Caco-2 (cell line): ENCODE measurements at regions not wholly inside any gene's neighbourhood (a gene's known extent, or its start where the extent isn't known, plus 50 kb on each side); places are given as distances from the start of the nearest gene placed in this dataset.

Experiments used
- BruUV-seq: library from RNA; stranded (reverse); fragments of 400-500 nt; replicated peaks from 2 replicates; lab custom pipeline; 2021; lab: Mats Ljungman, UMichigan
- CTCF ChIA-PET: fragments of 300-600 bp; sonication (Branson Sonifier 250); formaldehyde crosslinking; loops from one replicate; lab custom pipeline; 2022; ENCODE audit warnings: antibody characterized with exemption; lab: Charles Lee
- POLR2A ChIA-PET: fragments of 300-600 bp; sonication (Branson Sonifier 250); formaldehyde crosslinking; loops from one replicate; lab custom pipeline; 2022; ENCODE audit warnings: antibody characterized with exemption; lab: Charles Lee
- DNase-seq, 2 experiments: peaks; one replicate each; pipeline versions ENCODE4 v3.0.0 to v3.0.0-alpha.2; 2020 to 2022
- H3K27me3 ChIP-seq: replicated peaks from 2 replicates; pipeline ENCODE4 v1.6.0; 2011; ENCODE audit warnings: low read length; ENCODE audit not compliant: control insufficient read depth, insufficient read depth
- H3K36me3 ChIP-seq: 2 replicates; pipeline ENCODE4 v1.5.1; 2011; ENCODE audit warnings: low read length; ENCODE audit not compliant: control insufficient read depth, insufficient read depth
- H3K4me1 ChIP-seq: fragments of 250-450 bp; sonication (Bioruptor Pico); 2 replicates; pipeline ENCODE4 v1.5.1; 2020; ENCODE audit warnings: mild to moderate bottlenecking
- H3K4me3 ChIP-seq: 2 replicates; pipeline ENCODE4 v1.5.1; 2011; ENCODE audit warnings: low read depth, mild to moderate bottlenecking, control low read depth, low read length
- H3K9me3 ChIP-seq: fragments of 250-450 bp; sonication (Bioruptor Pico); 2 replicates; pipeline ENCODE4 v1.5.1; 2020; ENCODE audit warnings: mild to moderate bottlenecking, moderate library complexity
- H3K27ac Mint-ChIP-seq: one replicate; pipeline ENCODE4 v1.8.0; 2022; ENCODE audit warnings: mixed read lengths; ENCODE audit not compliant: unreplicated experiment
- H3K27me3 Mint-ChIP-seq: one replicate; pipeline ENCODE4 v1.8.0; 2022; ENCODE audit warnings: mixed read lengths; ENCODE audit not compliant: insufficient read depth, unreplicated experiment
- H3K36me3 Mint-ChIP-seq: one replicate; pipeline ENCODE4 v1.8.0; 2022; ENCODE audit warnings: mild to moderate bottlenecking, mixed read lengths; ENCODE audit not compliant: insufficient read depth, unreplicated experiment
- H3K4me1 Mint-ChIP-seq: one replicate; pipeline ENCODE4 v1.8.0; 2022; ENCODE audit warnings: low read depth, mixed read lengths; ENCODE audit not compliant: unreplicated experiment
- H3K4me3 Mint-ChIP-seq: one replicate; pipeline ENCODE4 v1.8.0; 2022; ENCODE audit warnings: mild to moderate bottlenecking, moderate library complexity, mixed read lengths; ENCODE audit not compliant: unreplicated experiment
- H3K9me3 Mint-ChIP-seq: one replicate; pipeline ENCODE4 v1.8.0; 2022; ENCODE audit warnings: mixed read lengths; ENCODE audit not compliant: unreplicated experiment
- CTCF ChIP-seq, 2 experiments: fragments of 200-600 bp in 1 of 2; IDR thresholded peaks; 1 replicate in 1 of 2; 2 replicates in 1 of 2; pipeline versions ENCODE4 v1.5.1 to v1.8.0; 2011 to 2022; ENCODE audit warnings: antibody characterized with exemption in 1 of 2, control low read depth in 1 of 2, inconsistent platforms in 1 of 2, low read depth in 1 of 2, low read length in 1 of 2, mild to moderate bottlenecking in 1 of 2, moderate library complexity in 1 of 2; ENCODE audit not compliant: insufficient read depth in 1 of 2, severe bottlenecking in 1 of 2, unreplicated experiment in 1 of 2
- intact Hi-C: fragments of 100-400 bp; cut with micrococcal nuclease; formaldehyde crosslinking; loops from one replicate; pipeline ENCODE4 v1.10.0; 2022; ENCODE audit not compliant: unreplicated experiment

DNA sequence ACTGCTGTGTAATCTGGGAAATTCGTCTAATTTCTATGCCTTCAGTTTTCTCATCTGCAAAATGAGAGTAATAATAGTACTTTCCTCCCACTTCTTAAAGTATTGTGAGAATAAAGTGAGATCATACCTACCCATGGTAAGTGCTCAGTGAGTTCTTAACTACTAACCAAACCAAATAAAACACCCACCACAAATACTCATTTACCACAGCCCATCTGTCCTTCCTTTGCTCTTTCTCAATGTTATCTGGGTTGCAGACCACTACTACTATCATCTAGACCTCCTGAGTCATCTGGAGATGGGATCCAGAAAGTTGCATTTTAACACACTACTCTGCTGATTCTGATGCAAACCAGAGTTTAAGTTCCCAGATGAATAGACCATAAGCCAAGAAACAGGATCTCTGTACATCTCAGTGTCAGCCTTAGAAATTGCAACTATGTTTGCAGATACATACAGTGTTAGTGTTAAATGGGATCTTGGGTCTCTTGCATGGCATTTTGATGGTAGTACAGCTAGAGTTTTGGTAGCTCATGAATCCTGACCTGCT is 105.4 kb upstream of the ATP10B start:
- H3K4me1 Mint-ChIP-seq: peaks cover 11% of the 10 kb centered on the region
- no peaks in the 10 kb centered on the region for H3K27me3 Mint-ChIP-seq
- H3K36me3 Mint-ChIP-seq: no peaks in the 10 kb centered on the region
- Histone ChIP-seq H3K27me3 (no peaks in the 10 kb centered on the region), H3K4me3 (no peak overlapping the region), H3K9me3 (no peaks in the 10 kb centered on the region), H3K36me3 (no peaks in the 10 kb centered on the region), H3K4me1 (peaks cover 15% of the 10 kb centered on the region)
- intact Hi-C loops: no loop called here
- no TSS peak for BruUV-seq
- no peaks in the 10 kb centered on the region for H3K9me3 Mint-ChIP-seq
- no peak overlapping the region for H3K27ac Mint-ChIP-seq
- POLR2A ChIA-PET: no interaction called here
- no peak overlapping the region for H3K4me3 Mint-ChIP-seq
- TF ChIP-seq CTCF (IDR thresholded peaks at IDR 0.05; ENCODE audit: insufficient read depth in 1 of 2, low read depth in 1 of 2, low read length in 1 of 2, severe bottlenecking in 1 of 2, unreplicated experiment in 1 of 2): no peak
- no peak for DNase-seq
- CTCF ChIA-PET: no interaction called here

- intact Hi-C loops: no loop called here
- no peak overlapping the region for H3K4me3 Mint-ChIP-seq
- Histone ChIP-seq H3K4me1 (peaks cover 10% of the 10 kb centered on the region), H3K36me3 (no peaks in the 10 kb centered on the region), H3K9me3 (no peaks in the 10 kb centered on the region), H3K4me3 (no peak overlapping the region), H3K27me3 (no peaks in the 10 kb centered on the region)
- POLR2A ChIA-PET: no interaction called here
- DNase-seq: no peak
- peaks cover 6% of the 10 kb centered on the region for H3K4me1 Mint-ChIP-seq
- CTCF ChIA-PET: no interaction called here
- no peaks in the 10 kb centered on the region for H3K27me3 Mint-ChIP-seq
- TF ChIP-seq CTCF (IDR thresholded peaks at IDR 0.05; ENCODE audit: insufficient read depth in 1 of 2, low read depth in 1 of 2, low read length in 1 of 2, severe bottlenecking in 1 of 2, unreplicated experiment in 1 of 2): no peak
- no peaks in the 10 kb centered on the region for H3K36me3 Mint-ChIP-seq
- H3K27ac Mint-ChIP-seq: no peak overlapping the region
- BruUV-seq: no TSS peak
- no peaks in the 10 kb centered on the region for H3K9me3 Mint-ChIP-seq
Measured at GRCh38 chr5:160956051-160956450, 104.0 kb upstream of the ATP10B start.

GRCh38 chr5:160950311-160950710 is 98.3 kb upstream of the ATP10B start:
- CTCF ChIA-PET: no interaction called here
- no peaks in the 10 kb centered on the region for H3K36me3 ChIP-seq
- no peak for TF ChIP-seq CTCF (IDR thresholded peaks at IDR 0.05; ENCODE audit: insufficient read depth in 1 of 2, low read depth in 1 of 2, low read length in 1 of 2, severe bottlenecking in 1 of 2, unreplicated experiment in 1 of 2)
- no peak overlapping the region for H3K27ac Mint-ChIP-seq
- H3K36me3 Mint-ChIP-seq: no peaks in the 10 kb centered on the region
- no peak for DNase-seq
- POLR2A ChIA-PET: no interaction called here
- H3K4me1 ChIP-seq: peaks cover 8% of the 10 kb centered on the region; the same call in 1 of the 2 replicates
- intact Hi-C loops: no loop called here
- no peaks in the 10 kb centered on the region for H3K27me3 Mint-ChIP-seq
- H3K4me3 Mint-ChIP-seq: no peak overlapping the region
- H3K27me3 ChIP-seq: no peaks in the 10 kb centered on the region
- no peak overlapping the region for H3K4me3 ChIP-seq
- BruUV-seq: no TSS peak
- H3K9me3 ChIP-seq: no peaks in the 10 kb centered on the region
- peaks cover 6% of the 10 kb centered on the region for H3K4me1 Mint-ChIP-seq
- H3K9me3 Mint-ChIP-seq: peaks cover 8% of the 10 kb centered on the region
